Stimulated activated CD8-positive, alpha-beta memory T cell treated with anti-CD3 and anti-CD28 coated beads, Interleukin-4, amount 100 ng/mL, for 1 hour (primary cell): ENCODE measurements at regions not wholly inside any gene's neighbourhood (a gene's known extent, or its start where the extent isn't known, plus 50 kb on each side); places are given as distances from the start of the nearest gene placed in this dataset.
"Not testable (repeated sequence)": the region's sequence is repeated elsewhere in the genome, so short reads cannot be mapped to it uniquely, and the experiment has no call there.

Experiments used
- DNase-seq, 2 donors: peaks; one replicate each; pipeline ENCODE4 v3.0.0-alpha.2; 2020; ENCODE audit warnings: low read depth in 2 of 2, low spot score in 1 of 2

DNA sequence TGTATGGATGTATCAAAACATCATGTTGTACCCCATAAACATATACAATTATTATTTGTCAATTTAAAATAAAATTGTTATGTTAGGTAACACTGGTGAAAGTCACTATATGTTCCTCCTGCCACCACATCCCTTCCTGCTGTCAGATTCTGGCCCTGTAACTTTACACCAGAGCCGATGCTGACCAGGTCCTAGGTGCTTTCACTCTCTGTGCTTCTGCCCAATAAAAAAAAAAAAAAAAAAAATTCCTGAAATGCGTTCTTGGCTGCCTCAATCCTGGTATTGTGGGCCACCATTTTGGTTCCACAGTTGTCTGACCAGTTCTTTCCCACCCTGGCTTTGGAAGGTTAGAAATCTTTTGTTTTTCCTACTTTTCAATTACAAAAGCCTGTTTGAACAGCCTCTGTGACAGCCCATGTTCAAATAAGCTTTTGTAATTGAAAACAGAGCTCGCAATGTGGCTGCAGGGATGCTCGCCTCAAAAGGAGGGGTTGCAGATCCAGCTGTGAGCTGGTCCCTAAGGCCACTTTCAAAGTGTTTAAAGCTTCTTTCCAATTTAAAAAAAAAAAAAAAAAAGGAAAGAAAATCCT, 831.0 kb upstream of the EEF2KMT start:
- DNase-seq: no peak

DNA sequence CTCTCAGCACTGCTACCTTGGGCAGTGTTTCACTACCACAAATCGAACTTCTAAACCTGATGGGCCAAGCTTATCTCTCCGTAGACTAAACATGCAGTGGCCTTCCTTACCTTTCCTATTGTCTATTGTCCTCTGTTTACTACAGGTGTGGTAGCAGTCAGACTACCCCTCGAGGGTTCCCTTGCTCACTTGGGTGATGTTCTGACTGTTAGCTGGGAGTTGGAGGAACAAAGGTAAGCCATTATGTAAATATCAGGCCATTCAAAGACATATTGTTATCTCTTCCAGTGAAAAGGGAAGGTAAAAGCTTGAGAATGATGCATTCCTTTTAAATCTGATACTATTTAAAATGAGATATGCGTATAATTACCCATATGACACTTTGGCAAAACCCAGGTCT, 828.3 kb upstream of the EEF2KMT start:
- no peak for DNase-seq

DNA sequence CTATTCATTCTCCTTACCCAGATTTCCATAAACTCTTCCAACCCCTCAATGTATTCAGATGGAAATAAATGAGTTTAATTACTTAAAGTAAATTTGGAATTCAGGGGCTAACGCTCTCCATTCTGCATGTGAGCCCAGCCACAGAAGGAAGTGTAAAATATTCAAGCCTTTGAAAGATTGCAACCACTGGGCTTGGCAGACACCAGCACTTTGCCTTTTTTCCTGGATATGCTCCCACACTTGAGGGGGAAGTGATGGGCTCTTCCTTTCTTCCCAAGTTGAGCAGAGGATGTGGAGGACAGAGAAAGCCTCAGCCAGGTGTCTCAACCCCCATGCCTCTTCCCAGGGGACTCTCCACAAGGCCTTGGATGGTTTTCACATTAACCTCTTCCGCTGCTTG, 825.1 kb upstream of the EEF2KMT start:
- no peak for DNase-seq

DNA sequence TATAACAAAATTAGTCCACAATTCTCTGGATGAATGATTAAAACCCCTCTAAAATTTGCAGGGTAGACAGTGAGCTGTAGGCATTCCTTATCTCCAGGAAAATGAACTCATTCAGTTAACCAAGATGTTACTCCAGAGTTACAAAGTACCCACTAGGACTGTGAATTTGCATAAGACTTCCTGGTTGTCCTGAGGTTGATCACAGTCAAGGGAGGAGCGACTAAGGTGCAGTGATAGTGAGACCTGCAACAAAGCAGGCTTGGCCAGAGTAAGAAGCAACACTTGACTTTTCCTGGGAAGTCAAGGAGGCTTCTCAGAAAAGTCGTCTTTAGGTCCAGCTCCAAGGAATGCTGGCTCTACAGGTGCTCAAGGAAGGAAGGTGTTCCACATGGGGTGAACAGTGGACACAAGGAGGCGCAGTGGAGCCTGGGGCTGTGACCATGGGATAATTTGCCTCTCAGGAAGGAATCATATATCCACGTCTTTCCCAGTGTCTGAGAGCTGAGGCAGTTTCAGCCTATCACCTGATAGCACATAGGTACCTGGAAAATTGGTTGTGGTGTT, 821.1 kb upstream of the EEF2KMT start:
- no peak for DNase-seq

DNA sequence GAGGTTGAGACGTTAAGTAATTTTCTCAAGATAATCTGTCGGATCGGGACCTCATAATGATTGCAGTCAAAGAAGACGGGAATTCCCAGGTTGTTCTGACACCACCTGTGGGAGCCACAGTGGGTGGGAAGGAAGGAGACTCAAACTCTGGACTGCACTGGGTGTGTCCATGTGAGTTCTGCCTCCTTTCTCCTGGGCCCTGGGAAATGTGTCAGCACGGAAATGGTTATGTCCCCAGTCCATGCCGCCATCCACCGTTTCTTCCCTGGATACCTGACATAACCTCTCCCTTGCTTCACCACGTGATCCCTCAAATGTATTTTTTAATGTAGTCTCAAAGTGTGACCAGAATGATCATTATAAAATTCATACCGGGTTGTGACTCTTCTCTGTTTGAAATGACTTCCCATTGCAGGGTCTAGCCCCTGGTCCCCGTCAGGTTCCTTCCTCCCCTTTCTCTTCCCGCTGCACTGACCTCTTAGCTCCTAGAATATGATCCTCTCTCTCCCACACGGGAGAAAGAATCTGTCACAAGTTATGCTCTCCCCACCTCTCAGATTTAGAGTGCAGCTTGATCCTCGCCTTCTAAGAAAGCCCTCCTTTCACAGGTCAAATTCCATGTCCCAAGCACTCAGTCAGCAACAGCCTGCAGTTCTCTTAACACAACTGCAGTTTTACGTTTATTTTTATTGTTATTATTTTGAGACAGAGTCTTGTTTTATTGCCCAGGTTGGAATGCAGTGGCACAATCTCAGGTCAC, 820.0 kb upstream of the EEF2KMT start:
- DNase-seq: no peak

DNA sequence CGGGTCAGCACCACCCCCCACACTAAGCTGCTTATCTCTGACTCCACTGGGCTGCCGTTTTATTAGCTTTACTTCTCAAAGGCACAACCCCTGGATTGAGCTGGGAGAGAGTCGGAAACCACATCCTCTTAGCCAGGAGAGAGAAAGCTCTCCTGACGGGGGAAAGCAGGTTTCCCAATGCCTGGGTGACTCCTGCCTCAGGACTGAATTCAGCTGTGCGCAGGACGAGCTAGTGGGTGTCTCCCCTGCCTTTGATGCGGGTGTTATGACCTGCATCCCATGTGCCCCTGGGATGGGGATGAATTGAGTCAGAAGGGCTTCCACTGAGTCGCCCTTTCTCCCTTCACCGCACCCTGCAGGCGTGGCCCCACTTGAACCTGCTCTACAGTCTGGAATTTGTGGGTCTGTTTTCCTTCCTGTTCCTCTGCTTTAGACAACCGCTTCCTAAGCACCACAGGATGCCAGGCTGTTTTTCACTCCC, 819.2 kb upstream of the EEF2KMT start:
- DNase-seq: no peak

DNA sequence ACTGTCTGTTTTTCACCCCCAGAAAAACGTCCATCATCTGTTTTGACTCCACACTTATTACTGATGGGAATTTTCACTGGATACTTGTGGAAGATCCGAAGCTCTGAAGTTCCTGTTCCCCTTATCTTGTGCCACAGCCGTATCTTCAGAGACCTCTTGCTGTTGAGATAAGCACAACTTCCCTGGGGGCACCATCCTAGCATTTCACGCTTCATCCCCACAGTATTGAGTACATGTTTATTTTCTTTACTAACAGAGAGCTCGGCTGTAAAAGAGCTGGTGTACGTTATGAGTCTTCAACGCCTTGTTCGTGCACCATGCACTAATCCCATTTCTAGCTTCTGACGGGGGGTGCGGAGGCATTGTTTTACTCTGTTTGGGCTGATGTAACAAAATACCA, 813.6 kb upstream of the EEF2KMT start:
- no peak for DNase-seq

DNA sequence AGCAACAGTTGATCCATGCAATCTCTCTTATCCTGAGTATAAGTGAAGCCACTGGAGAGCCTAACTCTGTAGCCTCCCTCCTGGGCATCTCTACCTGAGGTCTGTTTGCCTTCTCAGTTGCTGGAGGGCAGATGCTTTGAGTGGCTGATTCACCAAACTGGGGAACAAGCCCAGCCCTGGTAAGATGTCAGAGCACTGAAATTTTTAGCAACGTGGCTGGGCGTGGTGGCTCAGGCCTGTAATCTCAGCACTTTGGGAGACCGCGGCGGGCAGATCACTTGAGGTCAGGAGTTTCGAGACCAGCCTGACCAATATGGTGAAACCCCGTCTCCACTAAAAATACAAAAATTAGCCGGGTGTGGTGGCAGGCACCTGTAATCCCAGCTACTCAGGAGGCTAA, 812.0 kb upstream of the EEF2KMT start:
- DNase-seq: not testable (repeated sequence)

DNA sequence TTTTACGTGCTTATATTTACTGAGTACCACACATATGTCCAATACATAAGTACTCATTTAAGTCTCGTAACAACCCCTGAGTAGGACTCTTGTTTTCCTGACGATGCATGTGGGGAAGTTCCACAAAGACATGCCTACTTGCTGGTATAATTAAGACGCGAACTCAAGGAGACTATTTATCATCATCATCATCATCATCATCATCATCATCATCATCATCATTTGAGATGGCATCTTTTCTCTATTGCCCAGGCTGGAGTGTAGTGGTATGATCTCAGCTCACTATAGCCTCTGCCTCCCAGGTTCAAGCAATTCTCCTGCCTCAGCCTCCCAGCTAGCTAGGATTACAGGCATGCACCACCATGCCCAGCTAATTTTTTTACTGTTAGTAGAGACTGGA, 809.9 kb upstream of the EEF2KMT start:
- DNase-seq: no peak

DNA sequence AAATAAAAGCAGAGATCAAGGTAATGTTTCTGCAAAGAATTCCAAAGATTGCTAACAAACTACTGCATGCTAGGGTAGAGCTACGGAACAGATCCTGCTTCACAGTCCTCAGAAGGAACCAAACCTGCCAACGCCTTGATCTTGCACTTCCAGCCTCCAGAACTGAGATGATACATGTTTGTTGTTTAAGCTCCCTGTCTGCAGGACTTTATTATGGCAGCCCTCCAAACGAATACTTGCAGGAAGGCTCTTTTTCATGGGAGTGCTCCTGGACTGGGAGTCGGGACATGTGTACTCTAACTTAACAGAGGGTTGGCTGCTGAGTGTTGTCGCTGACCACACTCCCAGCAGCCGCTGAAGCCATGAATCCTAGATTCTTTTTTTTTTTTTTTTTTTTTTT, 808.8 kb upstream of the EEF2KMT start:
- no peak for DNase-seq

DNA sequence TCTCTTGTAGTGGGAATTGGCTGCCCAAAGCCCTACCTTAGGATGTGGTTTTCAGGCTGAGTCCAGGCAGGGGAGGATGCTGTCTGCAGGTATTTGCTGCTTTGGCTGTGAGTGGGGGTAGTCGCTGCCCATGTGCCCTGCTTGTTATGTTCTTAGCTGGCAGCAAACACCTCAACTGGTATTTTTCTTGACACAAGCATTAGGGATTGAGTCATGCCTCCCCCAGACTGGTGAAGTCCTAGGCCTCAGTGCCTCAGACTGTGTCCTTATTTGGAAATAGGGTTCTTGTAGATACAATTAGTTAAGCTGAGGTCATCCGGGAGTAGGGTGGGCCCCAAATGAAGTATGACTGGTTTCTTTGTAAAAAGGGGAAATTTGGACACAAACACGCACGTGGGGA, 808.3 kb upstream of the EEF2KMT start:
- no peak for DNase-seq

DNA sequence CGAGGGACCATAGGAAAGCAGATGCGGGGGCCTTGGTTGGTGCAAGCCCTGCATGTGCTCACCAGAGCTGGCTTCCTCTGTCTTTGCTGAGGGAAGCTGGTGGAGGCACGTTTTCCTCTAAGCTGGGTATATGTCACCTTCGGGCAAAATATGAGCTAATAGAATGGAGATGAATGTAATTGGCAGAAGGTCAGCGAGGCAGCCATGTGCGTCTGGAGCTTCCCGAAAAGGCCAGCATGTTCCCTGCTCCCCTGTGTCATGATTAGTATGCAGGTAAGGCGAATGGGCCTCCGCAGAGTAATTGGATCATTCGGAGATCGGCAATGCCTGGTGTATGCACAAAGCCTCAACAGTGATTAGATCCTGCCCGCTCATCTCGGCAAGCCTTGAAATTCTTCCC, 806.2 kb upstream of the EEF2KMT start:
- DNase-seq: no peak

DNA sequence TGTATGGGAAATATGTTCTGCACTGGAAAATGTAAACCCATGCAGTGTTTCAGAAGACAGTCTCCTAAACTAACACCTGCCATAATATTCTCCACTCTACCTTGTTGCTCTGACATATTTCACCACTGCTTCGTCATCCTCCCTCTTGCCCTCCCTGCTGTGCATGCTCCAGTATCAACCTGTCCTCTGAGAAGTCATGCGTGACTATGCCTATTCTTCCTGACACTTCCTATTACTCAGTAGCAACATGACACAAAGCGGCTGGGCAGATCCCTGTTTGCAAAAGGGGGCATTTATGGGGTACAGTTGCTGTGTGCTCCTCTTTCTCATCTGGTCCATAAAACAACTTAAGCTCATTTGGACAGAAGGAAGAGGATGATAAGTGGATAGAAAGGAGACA, 805.6 kb upstream of the EEF2KMT start:
- DNase-seq: no peak

DNA sequence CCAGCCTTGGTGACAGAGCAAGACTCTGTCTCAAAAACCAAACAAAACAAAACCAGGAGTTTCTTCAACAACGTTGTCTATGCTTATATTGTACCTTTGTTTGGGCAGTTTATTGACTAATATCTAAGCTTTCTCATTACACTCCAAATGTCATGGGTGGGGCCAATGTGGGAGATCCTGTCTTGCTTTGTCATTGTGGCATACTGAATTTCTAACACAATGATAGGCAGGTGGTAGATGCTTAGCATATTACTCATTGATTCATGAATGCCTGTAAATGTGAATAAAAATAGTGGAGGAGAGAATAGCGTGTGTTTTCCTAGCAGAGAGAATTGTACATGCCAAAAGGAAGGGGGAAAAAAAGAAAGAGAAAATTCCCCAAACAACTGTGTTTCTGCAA, 802.5 kb upstream of the EEF2KMT start:
- DNase-seq: no peak

DNA sequence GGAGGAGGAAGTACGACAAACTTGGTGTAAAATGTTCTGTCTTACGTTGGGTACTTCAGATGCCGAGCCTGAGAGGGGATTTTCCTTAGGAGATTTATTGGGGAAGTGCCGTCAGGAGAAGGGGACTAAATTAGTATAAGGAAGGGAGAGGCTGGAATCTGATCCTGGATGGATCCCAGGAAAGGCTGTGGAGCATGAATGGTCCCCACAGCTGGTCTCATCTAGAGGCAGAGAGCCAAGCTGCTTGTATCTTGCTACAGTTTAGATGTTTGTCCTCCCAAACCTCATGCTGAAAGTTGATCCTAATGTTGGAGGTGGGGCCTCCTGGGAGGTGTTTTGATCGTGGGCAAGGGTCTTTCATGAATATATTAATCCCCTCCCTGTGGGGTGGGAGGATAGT, 798.4 kb upstream of the EEF2KMT start:
- no peak for DNase-seq

DNA sequence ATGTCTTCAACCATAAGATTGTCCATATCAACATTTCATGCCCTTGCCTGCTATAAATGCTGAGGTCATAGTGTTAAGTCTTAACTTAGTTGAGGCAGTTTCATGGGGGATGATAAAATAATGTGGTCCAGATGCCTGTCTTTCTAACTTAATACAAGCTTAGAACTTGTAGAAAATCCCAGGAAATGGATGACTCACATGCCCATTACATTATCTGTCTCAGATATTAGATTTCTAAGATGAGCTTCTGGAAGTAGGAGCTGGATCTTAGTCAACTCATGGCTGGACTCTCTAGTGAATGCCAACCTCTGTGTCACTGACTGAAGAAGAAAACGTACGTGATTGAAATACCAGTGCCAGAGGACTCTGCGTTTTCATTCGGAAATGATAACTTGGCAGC, 797.5 kb upstream of the EEF2KMT start:
- no peak for DNase-seq

DNA sequence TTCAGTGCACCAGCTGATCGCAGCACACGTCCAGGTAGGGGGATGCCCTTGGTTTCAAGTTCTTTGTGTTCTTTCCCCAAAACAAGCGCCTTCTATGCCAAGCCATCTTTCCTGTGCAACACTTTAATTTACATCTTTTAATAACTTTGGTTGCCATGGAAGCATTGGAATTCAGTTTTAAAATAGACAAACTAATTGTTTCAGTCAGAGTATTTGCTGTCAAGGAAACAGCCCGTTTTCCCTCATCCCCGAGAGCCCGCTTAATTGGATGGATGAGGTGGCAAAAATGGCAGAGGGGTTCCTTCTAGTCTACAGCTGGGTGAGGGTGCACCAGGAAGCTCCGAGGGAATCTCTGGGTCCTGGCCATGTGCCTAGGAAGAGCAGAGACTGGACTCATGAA, 793.7 kb upstream of the EEF2KMT start:
- no peak for DNase-seq

DNA sequence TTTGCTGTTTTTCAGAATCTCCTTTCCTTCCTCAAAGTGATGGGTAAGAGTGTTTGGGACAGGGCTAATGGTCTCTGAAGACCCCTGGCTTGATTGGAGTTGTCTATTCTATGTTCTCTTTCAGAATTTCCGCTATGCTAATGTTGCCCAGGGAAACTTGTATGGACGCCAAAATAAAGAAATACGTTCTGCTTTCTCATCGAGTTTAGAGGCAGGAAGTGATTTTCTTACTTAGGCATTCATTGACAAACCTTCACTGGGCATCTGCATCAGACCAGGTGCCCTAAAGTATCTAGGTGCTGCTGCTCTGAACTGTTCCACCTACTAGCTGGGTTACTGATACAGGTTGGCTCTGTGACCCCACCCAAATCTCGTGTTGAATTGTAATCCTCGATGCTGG, 787.9 kb upstream of the EEF2KMT start:
- DNase-seq: no peak

DNA sequence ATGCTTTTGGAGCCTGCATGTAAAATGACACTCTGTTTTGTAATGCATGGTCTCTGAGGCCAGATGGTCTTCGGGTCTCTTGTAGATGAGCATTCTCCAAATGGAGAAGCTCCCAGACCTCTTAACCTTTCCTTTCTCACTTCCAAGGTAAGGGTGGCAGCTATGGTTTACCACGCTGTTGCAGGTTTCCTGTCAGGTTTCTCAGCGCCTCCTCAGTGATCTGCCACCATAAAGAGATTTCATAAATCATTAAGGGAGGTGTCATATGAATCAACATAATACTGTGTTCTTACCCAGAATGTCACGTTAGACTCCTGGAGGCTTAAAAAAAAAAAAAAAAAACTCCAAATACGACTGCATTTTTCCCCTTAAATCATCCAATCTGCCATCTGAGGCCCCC, 787.4 kb upstream of the EEF2KMT start:
- no peak for DNase-seq

DNA sequence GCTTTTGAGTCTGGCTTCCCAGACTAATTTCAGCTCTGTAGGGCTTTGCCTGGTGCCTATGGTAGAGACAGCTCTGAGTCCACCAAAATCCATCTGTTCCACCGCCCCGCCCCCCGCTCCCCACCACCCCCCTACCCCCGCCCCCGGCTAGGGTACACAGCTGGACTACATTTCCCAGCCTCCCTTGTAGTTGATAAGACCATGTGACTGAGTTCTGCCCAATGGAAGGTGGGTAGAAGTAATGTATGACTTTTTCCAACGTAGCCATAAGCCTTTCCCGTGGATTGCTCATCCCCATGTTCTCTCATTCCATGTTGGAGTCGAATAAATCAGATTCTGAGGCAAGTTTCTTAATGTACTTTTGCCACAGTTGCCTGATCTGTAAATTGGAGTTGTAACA, 786.7 kb upstream of the EEF2KMT start:
- DNase-seq: no peak

DNA sequence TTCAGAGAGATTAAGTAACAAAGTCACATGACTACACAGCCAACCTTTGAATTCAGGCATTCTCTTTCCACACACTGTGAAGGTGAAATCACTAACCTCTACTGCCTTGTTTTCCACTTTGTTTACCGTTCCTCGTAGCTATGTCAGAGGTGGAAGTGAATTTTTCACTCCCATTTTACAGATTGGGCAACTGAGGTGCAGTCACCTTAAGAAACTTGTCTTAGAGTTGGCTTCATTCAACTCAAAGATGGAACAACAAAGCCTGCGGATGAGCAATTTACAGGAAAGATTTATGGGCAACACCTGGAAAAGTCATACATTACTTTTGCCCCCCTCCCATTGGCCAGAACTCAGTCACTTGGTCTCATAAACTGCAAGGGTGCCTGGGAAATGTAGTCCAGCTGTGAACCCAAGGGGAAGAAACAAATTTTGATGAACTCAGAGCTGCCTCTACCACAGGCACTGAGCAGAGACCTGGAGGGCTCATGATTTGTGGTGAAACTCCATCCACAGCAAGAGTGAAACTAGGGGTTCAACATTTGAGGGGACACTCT, 784.6 kb upstream of the EEF2KMT start:
- DNase-seq: no peak

DNA sequence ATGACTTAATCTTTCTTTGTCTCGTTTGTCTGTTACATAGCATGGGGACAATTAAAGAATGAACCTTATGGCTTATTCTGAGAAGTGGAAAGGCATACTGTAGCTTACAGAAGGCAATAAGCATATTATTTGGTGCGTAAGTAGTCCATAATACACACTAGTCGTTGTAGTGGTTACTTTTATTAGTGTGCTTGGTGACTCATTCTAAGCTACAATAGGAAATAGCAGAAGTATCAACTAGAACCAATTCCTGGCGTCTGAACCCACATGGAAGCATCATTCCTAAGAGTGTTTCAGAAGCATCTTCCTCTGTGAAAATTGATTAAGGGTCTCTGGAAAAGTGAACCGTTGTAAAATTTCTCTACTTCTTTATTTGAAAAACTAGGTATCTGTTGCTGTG, 777.8 kb upstream of the EEF2KMT start:
- no peak for DNase-seq
